Smooth muscle cell (in vitro differentiated cells): ENCODE measurements at regions not wholly inside any gene's neighbourhood (a gene's known extent, or its start where the extent isn't known, plus 50 kb on each side); places are given as distances from the start of the nearest gene placed in this dataset.

ENCODE experiments used
- DNase-seq: peaks from one replicate; lab custom pipeline; 2025; ENCODE audit not compliant: unreplicated experiment; lab: John Stamatoyannopoulos, UW
- H2AFZ ChIP-seq: fragments of 200-600 bp; sonication (generic); 2 replicates; pipeline ENCODE4 v1.6.0; 2016; ENCODE audit warnings: antibody characterized with exemption, low read depth, mild to moderate bottlenecking
- H3F3A ChIP-seq: fragments of 200-600 bp; sonication (generic); 2 replicates; pipeline ENCODE4 v1.6.0; 2017; ENCODE audit warnings: antibody characterized with exemption, low read depth
- H3K27ac ChIP-seq: fragments of 200-600 bp; sonication (generic); 2 replicates; pipeline ENCODE4 v1.5.1; 2016; ENCODE audit warnings: low read depth, mild to moderate bottlenecking
- H3K27me3 ChIP-seq: fragments of 200-600 bp; sonication (generic); 2 replicates; pipeline ENCODE4 v1.6.1; 2016; ENCODE audit warnings: low read depth, mild to moderate bottlenecking
- H3K36me3 ChIP-seq: fragments of 200-600 bp; sonication (generic); 2 replicates; pipeline ENCODE4 v1.5.1; 2016; ENCODE audit warnings: low read depth
- H3K4me1 ChIP-seq: fragments of 200-600 bp; sonication (generic); 2 replicates; pipeline ENCODE4 v1.5.1; 2016; ENCODE audit warnings: low read depth
- H3K4me2 ChIP-seq: fragments of 200-600 bp; sonication (generic); 2 replicates; pipeline ENCODE4 v1.6.0; 2016; ENCODE audit warnings: mild to moderate bottlenecking
- H3K4me3 ChIP-seq: fragments of 200-600 bp; sonication (generic); 2 replicates; pipeline ENCODE4 v1.5.1; 2016; ENCODE audit warnings: mild to moderate bottlenecking
- H3K79me2 ChIP-seq: fragments of 200-600 bp; sonication (generic); 2 replicates; pipeline ENCODE4 v1.6.0; 2016; ENCODE audit warnings: low read depth, mild to moderate bottlenecking
- H3K9ac ChIP-seq: fragments of 200-600 bp; sonication (generic); 2 replicates; pipeline ENCODE4 v1.6.0; 2016; ENCODE audit warnings: low read depth
- H3K9me3 ChIP-seq: fragments of 200-600 bp; sonication (generic); replicated peaks from 2 replicates; pipeline ENCODE4 v1.5.1; 2016; ENCODE audit warnings: low read depth
- H4K20me1 ChIP-seq: fragments of 200-600 bp; sonication (generic); 2 replicates; pipeline ENCODE4 v1.6.0; 2016; ENCODE audit warnings: low read depth
- CTCF ChIP-seq: fragments of 200-600 bp; sonication (generic); IDR thresholded peaks from 2 replicates; pipeline ENCODE4 v1.5.1; 2017; ENCODE audit warnings: borderline replicate concordance, mild to moderate bottlenecking, antibody characterized with exemption; ENCODE audit not compliant: insufficient read depth, poor library complexity, severe bottlenecking
- WGBS: methylation state at CpG from one replicate; pipeline ENCODE4 v1.1.7; 2016; ENCODE audit warnings: low lambda C conversion rate; 5-methylcytosine and 5-hydroxymethylcytosine counted together

- peaks cover 5% of the 10 kb centered on the region for H3K9me3 ChIP-seq
- 52% methylated on average over 7 of the region's 7 CpGs for WGBS
These were observed 174.7 kb upstream of the LYZL1 start for GRCh38 chr10:29114141-29114540.

DNA sequence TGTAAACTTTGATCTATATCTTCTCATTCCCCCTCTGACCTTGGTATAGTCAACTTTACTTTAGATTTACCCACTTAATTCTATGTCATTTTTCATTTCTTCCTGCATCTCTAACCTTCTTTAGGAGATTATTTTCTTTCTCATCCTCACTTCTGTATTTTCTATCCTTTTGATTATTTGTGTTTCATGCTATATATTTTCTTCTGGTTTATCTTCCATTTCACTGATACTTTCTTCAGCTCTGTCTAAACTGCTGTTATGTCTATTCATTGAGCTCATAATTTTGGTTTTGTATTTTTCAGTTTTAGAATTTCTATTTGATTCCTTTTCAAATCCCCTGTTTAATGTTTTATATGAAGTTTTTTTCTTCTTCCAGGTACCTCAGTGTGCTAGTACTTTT is 171.1 kb upstream of the LYZL1 start:
- H4K20me1 ChIP-seq = no peaks in the 10 kb centered on the region
- no peak overlapping the region for H2AFZ ChIP-seq
- no peaks in the 10 kb centered on the region for H3K79me2 ChIP-seq
- no peak for TF ChIP-seq CTCF
- no peaks in the 10 kb centered on the region for H3K27me3 ChIP-seq
- H3K36me3 ChIP-seq = no peaks in the 10 kb centered on the region
- no peak overlapping the region for H3K27ac ChIP-seq
- no peak overlapping the region for H3K4me2 ChIP-seq
- no peak overlapping the region for H3K9ac ChIP-seq
- peaks cover 5% of the 10 kb centered on the region for H3K9me3 ChIP-seq
- DNase-seq = no peak
- H3K4me3 ChIP-seq = no peak overlapping the region
- H3K4me1 ChIP-seq = peaks cover 10% of the 10 kb centered on the region
- H3F3A ChIP-seq = peaks cover 51% of the 10 kb centered on the region

More at GRCh38 chr10:29114141-29114540, 174.7 kb upstream of the LYZL1 start:
- peak overlapping the region; percentile 72 for H3K27ac ChIP-seq
- H3K79me2 ChIP-seq = no peaks in the 10 kb centered on the region
- H3K9ac ChIP-seq = no peak overlapping the region
- H4K20me1 ChIP-seq = no peaks in the 10 kb centered on the region
- H2AFZ ChIP-seq = peak overlapping the region; percentile 85
- DNase-seq = no peak
- TF ChIP-seq CTCF = no peak
- H3K4me3 ChIP-seq = no peak overlapping the region
- H3K4me1 ChIP-seq = peaks cover 22% of the 10 kb centered on the region
- peak overlapping the region; percentile 76 for H3K4me2 ChIP-seq
- H3K27me3 ChIP-seq = no peaks in the 10 kb centered on the region
- H3F3A ChIP-seq = peaks cover 52% of the 10 kb centered on the region
- no peaks in the 10 kb centered on the region for H3K36me3 ChIP-seq

GRCh38 chr10:29119374-29119773 is 169.5 kb upstream of the LYZL1 start:
- WGBS = 71% methylated on average over 8 of the region's 8 CpGs
- no peak overlapping the region for H3K9ac ChIP-seq
- DNase-seq = no peak
- H3K4me2 ChIP-seq = peak overlapping the region; percentile 67
- H4K20me1 ChIP-seq = no peaks in the 10 kb centered on the region
- peak overlapping the region; percentile 18 for H2AFZ ChIP-seq
- H3F3A ChIP-seq = peaks cover 38% of the 10 kb centered on the region
- H3K4me1 ChIP-seq = no peaks in the 10 kb centered on the region
- no peaks in the 10 kb centered on the region for H3K79me2 ChIP-seq
- peaks cover 5% of the 10 kb centered on the region for H3K9me3 ChIP-seq
- TF ChIP-seq CTCF = peak; percentile 46
- H3K36me3 ChIP-seq = no peaks in the 10 kb centered on the region
- H3K27ac ChIP-seq = peak overlapping the region; percentile 80
- no peaks in the 10 kb centered on the region for H3K27me3 ChIP-seq
- no peak overlapping the region for H3K4me3 ChIP-seq

DNA sequence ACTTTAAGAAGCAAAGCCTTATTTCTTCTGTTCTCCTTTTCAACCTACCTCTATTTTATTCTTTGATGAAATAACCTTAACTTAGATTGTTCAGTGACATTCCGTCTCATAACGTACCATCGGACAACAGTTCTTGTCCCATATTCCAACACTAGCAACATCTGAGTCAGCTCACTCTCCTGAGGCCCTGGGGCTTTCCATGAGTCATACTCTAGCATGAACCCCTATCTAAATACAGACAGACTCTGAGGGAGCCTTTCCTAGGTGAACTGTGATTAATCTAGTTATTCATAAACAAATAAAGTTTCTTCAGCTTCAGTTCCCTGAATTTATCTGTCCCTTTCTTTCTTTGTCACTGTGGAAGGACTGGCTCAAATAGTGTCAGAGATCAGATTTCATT is 168.7 kb upstream of the LYZL1 start:
- Histone ChIP-seq H3K36me3 (no peaks in the 10 kb centered on the region), H2AFZ (peak overlapping the region; percentile 18), H3K4me1 (no peaks in the 10 kb centered on the region), H3K4me2 (peak overlapping the region; percentile 67), H3K27me3 (no peaks in the 10 kb centered on the region), H3K9me3 (peaks cover 5% of the 10 kb centered on the region), H3K27ac (peak overlapping the region; percentile 80), H3K4me3 (no peak overlapping the region), H3F3A (peaks cover 30% of the 10 kb centered on the region), H4K20me1 (no peaks in the 10 kb centered on the region), H3K9ac (no peak overlapping the region), H3K79me2 (no peaks in the 10 kb centered on the region)
- TF ChIP-seq CTCF = no peak
- 6% methylated on average over 3 of the region's 3 CpGs for WGBS
- DNase-seq = no peak
